ENCODE measurements at regions not wholly inside any gene's neighbourhood (a gene's known extent, or its start where the extent isn't known, plus 50 kb on each side); places are given as distances from the start of the nearest gene placed in this dataset.

DNA sequence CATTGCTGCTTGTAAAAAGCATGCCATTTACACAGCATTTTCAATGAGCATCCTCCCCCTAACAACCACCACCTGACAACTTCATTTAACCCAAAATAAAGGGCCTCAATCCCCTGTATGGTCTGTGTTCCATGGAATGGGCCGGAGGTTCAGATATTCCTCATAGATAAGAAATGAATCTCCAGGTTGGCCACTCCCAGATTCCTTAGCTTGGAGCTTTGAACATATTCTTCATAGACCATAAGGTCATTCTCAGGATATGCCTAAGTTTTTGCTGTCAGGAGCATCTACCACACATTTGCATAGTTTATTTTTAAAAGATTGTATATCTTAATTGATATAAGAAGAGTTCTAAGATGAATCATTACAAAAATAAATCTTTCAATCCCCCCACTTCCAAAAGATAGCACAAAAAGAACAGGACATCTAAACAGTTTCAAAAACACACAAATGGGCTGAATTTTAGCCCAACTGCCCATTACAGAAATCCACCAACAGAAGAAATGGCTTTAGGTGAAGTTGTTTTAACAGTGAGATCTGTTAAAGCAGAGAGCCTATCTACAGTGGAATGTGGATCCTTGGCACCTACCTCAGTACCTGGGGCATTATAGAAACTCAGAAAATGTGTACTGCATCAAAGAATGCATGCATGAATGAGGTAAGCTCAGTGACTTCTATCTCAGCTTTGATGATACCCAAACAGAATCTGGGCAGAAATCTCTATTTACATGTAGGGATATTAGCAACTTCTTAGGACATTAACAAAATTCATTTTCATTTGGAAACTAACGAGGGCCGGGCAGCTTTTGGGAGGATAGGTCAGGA lies 179.8 kb downstream of the SEC61B start:
- peaks cover 5% of the 10 kb centered on the region for H3K27me3 ChIP-seq (ENCODE audit: insufficient read depth, low read length, poor library complexity)
- H3K36me3 ChIP-seq (ENCODE audit: insufficient read depth, low read length), result no peaks in the 10 kb centered on the region
- no peak overlapping the region for H3K27ac ChIP-seq (ENCODE audit: low read length)
- no peak overlapping the region for H3K4me3 ChIP-seq (ENCODE audit: low read depth in 1 of 2, low read length in 2 of 2)
- H3K79me2 ChIP-seq (ENCODE audit: insufficient read depth, low read length), result no peaks in the 10 kb centered on the region
- no peak overlapping the region for H3K4me2 ChIP-seq (ENCODE audit: insufficient read depth, low read length)
- TF ChIP-seq, protein P1, sequence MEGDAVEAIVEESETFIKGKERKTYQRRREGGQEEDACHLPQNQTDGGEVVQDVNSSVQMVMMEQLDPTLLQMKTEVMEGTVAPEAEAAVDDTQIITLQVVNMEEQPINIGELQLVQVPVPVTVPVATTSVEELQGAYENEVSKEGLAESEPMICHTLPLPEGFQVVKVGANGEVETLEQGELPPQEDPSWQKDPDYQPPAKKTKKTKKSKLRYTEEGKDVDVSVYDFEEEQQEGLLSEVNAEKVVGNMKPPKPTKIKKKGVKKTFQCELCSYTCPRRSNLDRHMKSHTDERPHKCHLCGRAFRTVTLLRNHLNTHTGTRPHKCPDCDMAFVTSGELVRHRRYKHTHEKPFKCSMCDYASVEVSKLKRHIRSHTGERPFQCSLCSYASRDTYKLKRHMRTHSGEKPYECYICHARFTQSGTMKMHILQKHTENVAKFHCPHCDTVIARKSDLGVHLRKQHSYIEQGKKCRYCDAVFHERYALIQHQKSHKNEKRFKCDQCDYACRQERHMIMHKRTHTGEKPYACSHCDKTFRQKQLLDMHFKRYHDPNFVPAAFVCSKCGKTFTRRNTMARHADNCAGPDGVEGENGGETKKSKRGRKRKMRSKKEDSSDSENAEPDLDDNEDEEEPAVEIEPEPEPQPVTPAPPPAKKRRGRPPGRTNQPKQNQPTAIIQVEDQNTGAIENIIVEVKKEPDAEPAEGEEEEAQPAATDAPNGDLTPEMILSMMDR (IDR thresholded peaks at IDR 0.05; ENCODE audit: borderline replicate concordance, extremely low read depth, low read length, poor library complexity, severe bottlenecking), result no peak
- no peak for TF ChIP-seq EZH2 (IDR thresholded peaks at IDR 0.05; ENCODE audit: borderline replicate concordance, low read depth, low read length, severe bottlenecking)
- H4K20me1 ChIP-seq (ENCODE audit: insufficient read depth, low read length), result no peaks in the 10 kb centered on the region
- H3K9me3 ChIP-seq (ENCODE audit: insufficient read depth, low read length, severe bottlenecking), result no peaks in the 10 kb centered on the region
- DNase-seq (no peak), ATAC-seq (ENCODE audit: insufficient read depth, low read depth) (no peak)
- H3K4me1 ChIP-seq (ENCODE audit: insufficient read depth, low read length), result no peaks in the 10 kb centered on the region
- no peak overlapping the region for H3K9ac ChIP-seq (ENCODE audit: low read depth, low read length)
- H2AFZ ChIP-seq (ENCODE audit: low read depth, low read length), result no peak overlapping the region

- Histone ChIP-seq H3K9ac (ENCODE audit: low read depth, low read length) (no peak overlapping the region), H4K20me1 (ENCODE audit: insufficient read depth, low read length) (no peaks in the 10 kb centered on the region), H3K4me3 (ENCODE audit: low read depth in 1 of 2, low read length in 2 of 2) (no peak overlapping the region), H3K9me3 (ENCODE audit: insufficient read depth, low read length, severe bottlenecking) (no peaks in the 10 kb centered on the region), H3K4me1 (ENCODE audit: insufficient read depth, low read length) (no peaks in the 10 kb centered on the region), H2AFZ (ENCODE audit: low read depth, low read length) (no peak overlapping the region), H3K36me3 (ENCODE audit: insufficient read depth, low read length) (no peaks in the 10 kb centered on the region), H3K27me3 (ENCODE audit: insufficient read depth, low read length, poor library complexity) (peaks cover 5% of the 10 kb centered on the region), H3K27ac (ENCODE audit: low read length) (no peak overlapping the region), H3K4me2 (ENCODE audit: insufficient read depth, low read length) (no peak overlapping the region), H3K79me2 (ENCODE audit: insufficient read depth, low read length) (no peaks in the 10 kb centered on the region)
- DNase-seq (no peak), ATAC-seq (ENCODE audit: insufficient read depth, low read depth) (no peak)
- TF ChIP-seq, protein P1 (IDR thresholded peaks at IDR 0.05; ENCODE audit: borderline replicate concordance, extremely low read depth, low read length, poor library complexity, severe bottlenecking), result no peak
- TF ChIP-seq EZH2 (IDR thresholded peaks at IDR 0.05; ENCODE audit: borderline replicate concordance, low read depth, low read length, severe bottlenecking), result no peak
These were observed 181.3 kb downstream of the SEC61B start for GRCh38 chr9:99403371-99403770.

DNA sequence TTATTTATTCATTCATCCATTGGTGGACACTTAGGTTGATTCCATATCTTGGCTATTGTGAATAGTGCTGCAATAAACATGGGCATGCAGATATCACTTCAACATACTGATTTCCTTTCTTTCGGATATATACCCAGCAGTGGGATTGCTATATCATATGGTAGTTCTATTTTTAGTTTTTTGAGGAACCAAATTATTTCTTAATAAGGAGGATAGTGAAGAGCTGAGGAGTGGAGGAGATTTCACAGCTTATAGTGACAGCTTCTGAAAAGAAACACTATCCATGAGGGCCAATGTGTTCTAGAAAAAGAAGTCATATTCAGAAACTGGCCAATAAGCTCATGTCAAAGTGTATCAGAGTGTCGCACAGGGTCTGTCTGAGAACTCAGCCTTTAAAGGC lies 183.3 kb downstream of the SEC61B start:
- ATAC-seq (ENCODE audit: insufficient read depth, low read depth) (no peak), DNase-seq (no peak)
- H3K27ac ChIP-seq (ENCODE audit: low read length), result no peak overlapping the region
- H3K36me3 ChIP-seq (ENCODE audit: insufficient read depth, low read length), result no peaks in the 10 kb centered on the region
- no peak overlapping the region for H3K9ac ChIP-seq (ENCODE audit: low read depth, low read length)
- no peaks in the 10 kb centered on the region for H3K79me2 ChIP-seq (ENCODE audit: insufficient read depth, low read length)
- H3K4me3 ChIP-seq (ENCODE audit: low read depth in 1 of 2, low read length in 2 of 2), result no peak overlapping the region
- peaks cover 5% of the 10 kb centered on the region for H3K27me3 ChIP-seq (ENCODE audit: insufficient read depth, low read length, poor library complexity)
- TF ChIP-seq, protein P1 (IDR thresholded peaks at IDR 0.05; ENCODE audit: borderline replicate concordance, extremely low read depth, low read length, poor library complexity, severe bottlenecking), result no peak
- no peak for TF ChIP-seq EZH2 (IDR thresholded peaks at IDR 0.05; ENCODE audit: borderline replicate concordance, low read depth, low read length, severe bottlenecking)
- no peak overlapping the region for H3K4me2 ChIP-seq (ENCODE audit: insufficient read depth, low read length)
- no peaks in the 10 kb centered on the region for H3K4me1 ChIP-seq (ENCODE audit: insufficient read depth, low read length)
- no peaks in the 10 kb centered on the region for H3K9me3 ChIP-seq (ENCODE audit: insufficient read depth, low read length, severe bottlenecking)
- no peak overlapping the region for H2AFZ ChIP-seq (ENCODE audit: low read depth, low read length)
- no peaks in the 10 kb centered on the region for H4K20me1 ChIP-seq (ENCODE audit: insufficient read depth, low read length)

Measured in DND-41 (cell line).